GM12872 (cell line): ENCODE measurements at regions not wholly inside any gene's neighbourhood (a gene's known extent, or its start where the extent isn't known, plus 50 kb on each side); places are given as distances from the start of the nearest gene placed in this dataset.

ENCODE experiments used
- CTCF ChIP-seq: IDR thresholded peaks from 3 replicates; pipeline ENCODE4 v1.5.1; 2011; ENCODE audit warnings: low read depth, mild to moderate bottlenecking, low read length, moderate library complexity; ENCODE audit not compliant: insufficient read depth

DNA sequence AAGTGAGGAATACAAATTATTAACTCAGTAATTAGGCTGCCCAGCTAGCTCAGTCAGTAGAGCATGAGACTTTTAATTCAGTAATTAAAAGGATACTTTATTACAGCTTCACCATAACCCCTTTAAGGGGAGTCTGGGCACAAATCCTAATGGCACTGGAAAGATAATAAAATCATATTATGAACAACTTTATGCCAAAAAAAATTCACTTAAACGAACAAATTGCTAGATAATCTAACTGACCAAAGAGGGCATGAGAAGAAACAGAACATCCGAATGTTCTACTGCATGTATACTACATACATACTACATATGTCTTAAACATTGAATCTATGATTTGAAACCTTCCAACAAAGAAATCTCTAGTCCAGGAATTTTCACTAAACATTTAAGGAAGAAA, 159.5 kb downstream of the CYP26B1 start:
- TF ChIP-seq CTCF: no peak

- TF ChIP-seq CTCF: no peak
These were observed 171.0 kb downstream of the CYP26B1 start for GRCh38 chr2:71976685-71977084.

DNA sequence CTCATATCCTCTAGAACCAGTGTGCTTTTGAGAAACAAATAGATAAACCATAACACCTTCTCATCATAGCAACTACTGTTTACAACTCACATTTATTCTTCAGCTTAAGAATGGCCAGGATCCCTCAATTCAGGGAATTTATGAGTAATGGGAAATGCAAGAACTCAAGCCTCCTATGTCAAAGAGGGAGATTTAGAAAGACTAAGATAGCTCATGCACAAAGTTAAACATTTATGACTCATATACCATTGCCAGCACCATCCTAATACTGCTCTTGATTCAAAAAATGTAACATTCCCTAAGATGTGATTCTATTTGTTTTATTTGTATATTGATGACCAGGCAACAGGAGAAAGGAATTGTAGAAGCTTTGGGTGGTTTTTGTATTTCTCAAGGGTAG, 172.8 kb downstream of the CYP26B1 start:
- TF ChIP-seq CTCF: no peak

DNA sequence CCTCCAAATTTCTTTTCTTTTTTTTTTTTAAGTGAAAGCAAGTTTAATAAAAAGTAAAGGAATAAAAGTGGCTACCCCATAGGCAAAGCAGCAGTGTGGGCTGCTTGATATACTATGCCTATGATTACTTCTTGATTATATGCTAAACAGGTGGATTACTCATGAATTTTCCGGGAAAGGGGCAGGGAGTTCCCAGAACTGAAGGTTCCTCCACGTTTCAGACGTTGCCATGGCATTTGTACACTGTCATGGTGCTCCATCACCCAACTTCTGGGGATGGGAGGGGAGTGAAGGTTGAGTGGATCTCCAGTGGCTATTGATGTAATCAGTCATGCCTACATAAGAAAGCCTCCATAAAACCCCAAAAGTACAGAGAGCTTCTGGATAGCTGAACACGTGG, 176.2 kb downstream of the CYP26B1 start:
- TF ChIP-seq CTCF: no peak

DNA sequence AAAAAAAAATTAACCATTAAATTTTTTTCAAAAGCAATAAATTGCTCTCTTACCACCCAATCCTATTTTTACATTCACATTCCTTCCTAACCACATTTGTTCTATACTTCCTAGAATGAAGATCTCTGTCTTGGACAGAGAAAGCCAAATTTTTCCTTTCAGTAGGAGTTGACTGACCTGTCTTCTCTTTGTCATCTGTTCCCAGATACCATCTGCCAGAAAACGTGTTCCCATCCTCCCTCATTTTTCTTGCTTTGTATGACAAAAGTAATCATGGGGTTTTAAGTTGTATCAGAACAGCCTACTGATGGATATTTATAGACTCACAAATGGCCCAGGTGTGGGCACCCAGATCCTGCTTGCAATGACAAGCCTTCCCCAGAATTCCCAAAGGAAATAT, 182.1 kb downstream of the CYP26B1 start:
- TF ChIP-seq CTCF: no peak

DNA sequence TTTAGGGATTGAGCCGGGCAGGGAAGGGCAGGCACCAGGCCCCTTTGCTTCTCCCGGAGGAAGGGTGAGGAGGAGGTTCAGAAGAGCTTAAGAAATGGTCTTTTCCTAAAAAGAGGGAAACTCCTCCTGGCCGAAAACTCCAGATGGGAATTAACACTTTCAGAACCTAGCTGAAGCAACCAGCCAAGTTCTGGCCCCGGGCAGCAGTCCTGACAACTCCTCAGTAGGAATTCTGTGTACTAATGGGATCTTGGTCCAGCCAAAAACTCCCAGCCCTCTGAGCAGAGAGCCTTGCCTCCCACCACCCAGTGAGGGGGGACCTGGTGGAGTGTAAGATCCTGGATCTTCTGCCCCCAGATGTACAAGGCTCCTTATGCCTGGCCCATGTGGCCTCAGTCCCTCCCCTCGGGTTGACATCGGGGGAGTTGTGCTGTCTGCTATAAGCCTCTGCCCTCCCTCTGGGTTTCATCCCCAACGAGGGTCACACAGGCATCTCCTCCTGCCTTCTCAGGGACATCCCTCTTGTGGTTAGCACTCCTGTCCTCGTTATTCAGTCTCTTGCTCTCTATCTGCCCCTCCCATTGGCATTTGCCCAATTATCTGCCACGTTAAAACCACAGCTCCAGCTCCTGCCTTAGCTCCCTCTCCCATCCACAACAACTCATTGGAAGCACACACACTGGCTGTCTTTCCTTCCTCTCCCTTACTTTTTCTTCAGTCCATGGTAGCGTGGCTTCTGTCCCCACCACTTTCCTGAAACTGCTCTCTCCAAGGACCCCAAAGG, 184.6 kb downstream of the CYP26B1 start:
- no peak for TF ChIP-seq CTCF

- TF ChIP-seq CTCF: no peak
These were observed 185.3 kb downstream of the CYP26B1 start for GRCh38 chr2:71962350-71962749.
